LNCAP (cell line): ENCODE measurements at regions not wholly inside any gene's neighbourhood (a gene's known extent, or its start where the extent isn't known, plus 50 kb on each side); places are given as distances from the start of the nearest gene placed in this dataset.

Source experiments
- CTCF ChIP-seq: fragments of 450-650 bp; IDR thresholded peaks from 2 replicates; pipeline ENCODE4 v1.5.1; 2017; ENCODE audit warnings: mild to moderate bottlenecking

- no peak for TF ChIP-seq CTCF
Measured at GRCh38 chr12:124194893-124195566, 99.9 kb upstream of the RFLNA start.

- no peak for TF ChIP-seq CTCF
Measured at GRCh38 chr12:124195567-124195942, 99.3 kb upstream of the RFLNA start.

GRCh38 chr12:124196236-124196635 lies 98.7 kb upstream of the RFLNA start:
- TF ChIP-seq CTCF: no peak

GRCh38 chr12:124201248-124201647 lies 93.6 kb upstream of the RFLNA start:
- no peak for TF ChIP-seq CTCF

GRCh38 chr12:124203176-124203575 lies 91.7 kb upstream of the RFLNA start:
- no peak for TF ChIP-seq CTCF

GRCh38 chr12:124205405-124205804 lies 89.5 kb upstream of the RFLNA start:
- no peak for TF ChIP-seq CTCF

- no peak for TF ChIP-seq CTCF
Measured at GRCh38 chr12:124207049-124207448, 87.8 kb upstream of the RFLNA start.

- TF ChIP-seq CTCF: no peak
Measured at GRCh38 chr12:124207617-124208016, 87.3 kb upstream of the RFLNA start.
